GM18907 (cell line): ENCODE measurements at regions not wholly inside any gene's neighbourhood (a gene's known extent, or its start where the extent isn't known, plus 50 kb on each side); places are given as distances from the start of the nearest gene placed in this dataset.

ENCODE experiments used
- ATAC-seq: cut with Tn5 transposase; IDR thresholded peaks from one replicate; pipeline ENCODE4 v1.9.1; 2021; ENCODE audit warnings: mild to moderate bottlenecking, moderate library complexity; ENCODE audit not compliant: unreplicated experiment

- ATAC-seq = no peak
Observed at GRCh38 chr16:79303206-79303605, 297.3 kb downstream of the MAF start.

GRCh38 chr16:79302731-79303130, 297.8 kb downstream of the MAF start:
- no peak for ATAC-seq

- ATAC-seq = no peak
Observed at GRCh38 chr16:79301051-79301450, 299.5 kb downstream of the MAF start.

GRCh38 chr16:79298894-79299799, 301.4 kb downstream of the MAF start:
- ATAC-seq = no peak

- ATAC-seq = no peak
Observed at GRCh38 chr16:79298476-79298875, 302.1 kb downstream of the MAF start.

GRCh38 chr16:79297805-79298204, 302.7 kb downstream of the MAF start:
- no peak for ATAC-seq

- ATAC-seq = no peak
Observed at GRCh38 chr16:79297296-79297695, 303.2 kb downstream of the MAF start.

- no peak for ATAC-seq
Observed at GRCh38 chr16:79296491-79296890, 304.0 kb downstream of the MAF start.

GRCh38 chr16:79295746-79296145, 304.8 kb downstream of the MAF start:
- ATAC-seq = no peak

- no peak for ATAC-seq
Observed at GRCh38 chr16:79295162-79295561, 305.4 kb downstream of the MAF start.

- no peak for ATAC-seq
Observed at GRCh38 chr16:79294568-79294967, 306.0 kb downstream of the MAF start.

- ATAC-seq = no peak
Observed at GRCh38 chr16:79293836-79294460, 306.6 kb downstream of the MAF start.

- ATAC-seq = no peak
Observed at GRCh38 chr16:79288066-79288465, 312.5 kb downstream of the MAF start.

- peak; percentile 21 for ATAC-seq
Observed at GRCh38 chr16:79287424-79287917, 313.1 kb downstream of the MAF start.

GRCh38 chr16:79286646-79287423, 313.7 kb downstream of the MAF start:
- ATAC-seq = peak; percentile 95

- ATAC-seq = no peak
Observed at GRCh38 chr16:79284766-79285165, 315.8 kb downstream of the MAF start.

GRCh38 chr16:79283578-79283977, 317.0 kb downstream of the MAF start:
- peak; percentile 47 for ATAC-seq

- ATAC-seq = no peak
Observed at GRCh38 chr16:79282806-79283205, 317.7 kb downstream of the MAF start.

- ATAC-seq = no peak
Observed at GRCh38 chr16:79278506-79278905, 322.0 kb downstream of the MAF start.

- no peak for ATAC-seq
Observed at GRCh38 chr16:79276501-79276900, 324.0 kb downstream of the MAF start.

GRCh38 chr16:79274264-79274663, 326.3 kb downstream of the MAF start:
- ATAC-seq = no peak
